22Rv1 (cell line): ENCODE measurements at regions not wholly inside any gene's neighbourhood (a gene's known extent, or its start where the extent isn't known, plus 50 kb on each side); places are given as distances from the start of the nearest gene placed in this dataset.

Experiments
- ZFX ChIP-seq: fragments of 450-650 bp; IDR thresholded peaks from 2 replicates; pipeline ENCODE4 v1.6.1; 2017; ENCODE audit warnings: antibody characterized with exemption, borderline replicate concordance
- TF ChIP-seq, protein P1 (sequence below): fragments of 450-650 bp; IDR thresholded peaks from 2 replicates; pipeline ENCODE4 v1.5.1; 2017; ENCODE audit warnings: mild to moderate bottlenecking

DNA sequence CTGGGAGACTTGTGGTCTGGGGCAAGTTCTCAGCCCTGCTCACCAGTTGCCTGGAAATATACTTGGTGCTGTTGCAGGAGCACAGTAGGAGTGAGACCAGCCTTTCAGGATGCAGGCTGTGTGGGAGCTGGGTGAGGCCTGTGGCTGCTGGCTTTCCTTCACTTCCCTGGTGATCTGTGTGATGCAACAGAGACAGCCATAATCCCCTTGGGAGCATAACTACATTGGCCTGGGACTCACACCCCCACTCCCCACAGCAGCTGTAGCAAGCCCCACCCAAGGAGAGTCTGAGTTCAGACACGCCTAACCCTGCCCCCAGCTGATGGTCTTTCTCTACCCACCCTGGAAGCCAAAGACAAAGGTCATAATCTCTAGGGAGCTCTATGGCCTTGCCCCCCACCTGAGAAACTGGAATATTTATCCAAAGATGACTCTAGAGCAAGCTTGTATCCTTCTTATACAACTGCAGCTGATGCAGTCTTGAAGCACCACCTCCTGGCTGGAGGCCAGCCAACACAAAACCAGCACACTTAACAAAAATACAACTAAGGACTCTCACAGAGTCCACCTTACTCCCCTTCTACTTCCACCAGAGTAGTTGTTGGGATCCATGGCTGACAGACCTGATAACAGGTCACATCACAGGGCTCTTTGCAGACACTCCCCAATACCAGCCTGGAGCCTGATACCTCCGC lies 190.4 kb upstream of the CPNE8 start:
- TF ChIP-seq, protein P1, sequence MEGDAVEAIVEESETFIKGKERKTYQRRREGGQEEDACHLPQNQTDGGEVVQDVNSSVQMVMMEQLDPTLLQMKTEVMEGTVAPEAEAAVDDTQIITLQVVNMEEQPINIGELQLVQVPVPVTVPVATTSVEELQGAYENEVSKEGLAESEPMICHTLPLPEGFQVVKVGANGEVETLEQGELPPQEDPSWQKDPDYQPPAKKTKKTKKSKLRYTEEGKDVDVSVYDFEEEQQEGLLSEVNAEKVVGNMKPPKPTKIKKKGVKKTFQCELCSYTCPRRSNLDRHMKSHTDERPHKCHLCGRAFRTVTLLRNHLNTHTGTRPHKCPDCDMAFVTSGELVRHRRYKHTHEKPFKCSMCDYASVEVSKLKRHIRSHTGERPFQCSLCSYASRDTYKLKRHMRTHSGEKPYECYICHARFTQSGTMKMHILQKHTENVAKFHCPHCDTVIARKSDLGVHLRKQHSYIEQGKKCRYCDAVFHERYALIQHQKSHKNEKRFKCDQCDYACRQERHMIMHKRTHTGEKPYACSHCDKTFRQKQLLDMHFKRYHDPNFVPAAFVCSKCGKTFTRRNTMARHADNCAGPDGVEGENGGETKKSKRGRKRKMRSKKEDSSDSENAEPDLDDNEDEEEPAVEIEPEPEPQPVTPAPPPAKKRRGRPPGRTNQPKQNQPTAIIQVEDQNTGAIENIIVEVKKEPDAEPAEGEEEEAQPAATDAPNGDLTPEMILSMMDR = no peak
- no peak for TF ChIP-seq ZFX
